ENCODE measurements at regions not wholly inside any gene's neighbourhood (a gene's known extent, or its start where the extent isn't known, plus 50 kb on each side); places are given as distances from the start of the nearest gene placed in this dataset.
"Not testable (repeated sequence)": the region's sequence is repeated elsewhere in the genome, so short reads cannot be mapped to it uniquely, and the experiment has no call there.

DNA sequence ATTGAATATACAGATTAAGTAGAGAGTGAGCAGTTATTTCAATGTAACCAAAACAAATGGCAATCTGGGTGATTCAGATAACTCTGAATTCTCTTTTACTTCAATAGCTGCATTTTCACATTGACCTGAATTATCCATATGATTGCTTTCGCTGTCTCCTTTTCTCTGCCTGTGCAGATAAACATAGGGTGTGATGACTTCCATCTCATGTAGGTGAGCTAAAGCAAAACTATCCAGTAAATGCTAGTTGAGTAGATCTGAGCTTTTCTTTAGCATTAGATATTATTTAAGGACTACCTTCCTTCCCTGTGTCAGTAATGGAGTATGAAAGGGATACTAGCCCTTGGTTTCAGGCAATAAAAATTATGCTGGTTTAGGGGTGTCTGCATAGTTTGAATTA lies 288.6 kb downstream of the OXSM start:
- DNase-seq: no peak

DNA sequence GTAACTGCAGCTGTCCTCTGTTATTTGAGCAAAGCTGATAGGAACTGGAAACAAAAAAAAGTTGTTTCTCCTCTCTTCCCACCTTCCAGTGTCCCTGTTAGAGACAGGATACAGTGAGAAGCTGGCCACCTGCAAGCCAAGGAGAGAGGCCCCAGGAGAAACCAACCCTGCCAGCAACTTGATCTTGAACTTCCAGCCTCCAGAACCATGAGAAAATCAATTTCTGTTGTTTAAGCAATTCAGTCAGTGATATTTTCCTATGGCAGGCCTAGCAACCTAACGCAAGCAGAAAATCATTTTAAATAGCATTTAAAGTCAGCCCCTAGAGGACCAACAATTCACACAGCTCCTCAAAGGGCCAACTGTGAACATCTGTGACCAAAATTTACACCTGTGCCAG lies 291.3 kb downstream of the OXSM start:
- no peak for DNase-seq

DNA sequence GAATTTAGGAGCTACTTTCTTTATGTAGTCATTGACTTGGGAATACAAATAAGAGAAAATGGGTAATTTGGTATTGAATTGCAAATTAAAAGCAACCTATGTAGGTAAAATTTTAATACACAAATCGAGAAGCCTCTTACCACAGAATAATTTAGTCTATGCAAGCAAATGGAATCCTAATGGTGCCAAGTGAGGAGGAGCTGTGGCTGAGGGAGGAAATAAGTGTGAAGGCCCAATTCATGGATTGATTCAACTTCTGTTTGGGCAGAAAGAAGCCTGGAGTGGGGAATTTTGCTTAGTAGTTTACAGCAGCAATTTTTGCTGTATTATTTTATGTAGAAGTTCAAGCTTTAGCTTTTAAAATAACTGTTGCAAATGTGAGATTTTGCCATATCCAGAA lies 291.9 kb downstream of the OXSM start:
- no peak for DNase-seq

DNA sequence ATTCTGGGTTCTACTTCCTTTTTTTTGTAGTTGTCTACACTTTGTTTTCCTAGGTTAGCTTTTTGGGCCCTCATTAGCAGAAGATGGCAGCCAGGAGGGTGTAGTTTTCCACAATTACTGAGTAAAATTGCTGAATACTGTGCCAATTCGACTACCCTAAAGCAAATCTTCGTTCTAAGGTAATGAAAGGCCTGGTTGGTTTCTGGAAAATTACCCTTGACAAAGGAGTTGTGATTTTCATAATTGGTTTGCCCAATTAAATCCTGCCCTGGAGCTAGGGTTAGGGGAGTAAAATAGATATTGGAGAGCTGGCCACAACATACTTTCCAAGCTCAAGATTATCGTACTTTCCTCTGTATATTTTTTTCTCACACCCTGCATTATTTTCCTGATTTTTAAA lies 293.0 kb downstream of the OXSM start:
- DNase-seq: no peak

DNA sequence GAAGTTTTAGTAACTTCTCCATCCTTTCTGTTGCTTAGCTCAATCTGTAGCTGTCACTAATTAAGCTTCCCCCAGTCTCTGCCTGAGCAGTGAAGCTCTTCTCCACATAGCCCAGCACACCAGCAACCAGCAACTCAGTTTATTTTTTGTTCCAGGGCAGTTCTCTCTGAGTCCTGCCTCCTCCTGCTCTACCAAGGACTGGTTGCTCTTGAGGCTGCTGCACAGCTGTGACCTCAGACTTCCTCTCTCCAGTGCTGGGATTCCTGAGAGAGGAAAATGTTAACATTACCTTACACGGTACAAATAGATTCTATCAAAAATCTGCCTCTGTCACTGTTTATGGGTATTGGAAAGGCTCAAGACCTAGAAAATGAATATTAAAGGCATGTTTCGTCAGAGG lies 294.7 kb downstream of the OXSM start:
- no peak for DNase-seq

DNA sequence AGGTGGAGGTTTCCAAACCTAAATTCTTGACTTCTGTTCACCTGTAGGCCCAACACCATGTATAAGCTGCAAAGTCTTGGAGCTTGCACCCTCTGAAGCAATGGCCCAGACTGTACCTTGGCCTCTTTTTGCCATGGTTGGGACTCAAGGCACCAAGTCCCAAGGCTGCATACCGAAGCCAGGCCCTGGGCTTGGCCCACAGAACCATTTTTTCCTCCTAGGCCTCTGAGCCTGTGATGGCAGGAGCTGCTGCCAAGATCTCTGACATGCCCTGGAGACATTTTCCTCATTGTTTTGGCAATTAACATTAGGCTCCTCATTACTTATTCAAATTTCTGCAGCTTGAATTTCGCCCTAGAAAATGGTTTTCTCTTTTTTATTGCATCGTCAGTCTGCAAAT lies 297.9 kb downstream of the OXSM start:
- DNase-seq: no peak

DNA sequence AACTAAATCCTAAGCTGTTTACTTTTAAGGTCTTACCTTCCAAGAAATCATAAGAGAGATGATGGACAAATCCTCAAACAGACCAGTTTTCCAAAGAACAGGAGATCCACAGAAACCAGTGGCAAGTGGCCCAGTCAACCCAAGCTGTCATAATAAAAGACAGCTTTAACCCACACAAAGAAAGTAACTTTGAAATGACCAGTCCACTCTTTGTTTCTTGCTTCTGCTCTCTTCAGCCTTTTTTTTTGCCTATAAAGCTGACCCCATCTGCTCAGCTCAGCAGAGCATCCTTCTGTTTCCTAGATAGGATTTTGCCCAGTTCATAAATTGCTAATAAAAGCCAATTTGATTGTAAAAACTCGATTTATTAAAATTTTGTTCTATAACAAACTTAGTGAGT lies 299.4 kb downstream of the OXSM start:
- DNase-seq: no peak

DNA sequence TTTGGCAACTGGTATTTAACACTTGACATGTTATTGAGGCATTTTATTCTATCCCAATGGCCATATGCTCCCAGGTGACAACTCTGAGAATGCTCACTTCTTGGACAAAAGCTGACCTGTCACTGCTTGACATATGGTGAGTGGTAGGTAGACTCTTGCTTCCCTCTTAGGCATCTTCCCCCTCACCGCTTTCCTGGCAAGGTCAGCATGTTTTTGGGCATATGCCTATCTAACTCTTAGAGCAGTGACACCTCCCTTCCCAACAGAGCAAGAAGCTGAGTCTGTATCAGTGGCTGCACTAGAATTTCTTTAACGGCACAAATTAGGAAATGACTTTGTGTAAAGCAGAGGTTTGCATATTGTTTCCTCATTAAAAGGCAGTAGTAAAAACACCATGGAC lies 300.7 kb downstream of the OXSM start:
- no peak for DNase-seq

DNA sequence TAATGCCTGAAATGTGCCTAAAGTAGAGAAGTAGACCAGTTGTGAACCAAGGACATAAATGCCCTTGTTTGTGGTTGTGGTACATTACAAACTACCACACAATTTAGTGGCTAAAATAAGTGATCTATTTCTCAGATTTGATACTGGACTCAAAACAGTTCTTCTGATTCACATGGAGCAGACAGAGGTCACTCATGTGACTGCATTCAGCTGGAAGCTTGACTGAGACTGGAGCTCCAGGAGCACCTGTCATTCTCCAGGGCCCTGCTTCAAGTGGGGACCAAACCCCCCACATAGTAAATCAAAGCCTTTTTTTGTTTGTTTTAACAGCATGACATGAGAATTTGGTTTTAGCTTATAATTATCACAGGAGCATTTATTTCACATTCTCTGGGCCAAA lies 301.2 kb downstream of the OXSM start:
- DNase-seq: no peak

DNA sequence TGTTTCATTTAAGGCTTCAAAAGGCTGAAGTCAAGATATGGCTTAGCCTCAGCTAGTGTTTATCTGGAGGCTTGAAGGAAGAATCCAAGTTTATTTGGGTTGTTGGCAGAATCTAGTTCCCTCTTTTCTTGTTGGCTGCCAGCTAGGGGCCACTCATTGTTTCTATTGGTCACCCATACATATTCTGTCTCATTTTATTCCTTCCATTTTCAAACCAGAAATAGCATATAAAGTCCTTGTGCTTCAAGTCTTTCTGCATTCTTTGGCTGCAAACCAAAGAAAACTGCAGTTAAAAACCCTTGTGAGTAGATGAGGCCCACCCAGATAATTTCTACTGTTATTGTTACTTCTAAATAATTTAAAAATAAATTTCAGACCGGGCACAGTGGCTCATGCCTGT lies 301.7 kb downstream of the OXSM start:
- no peak for DNase-seq

DNA sequence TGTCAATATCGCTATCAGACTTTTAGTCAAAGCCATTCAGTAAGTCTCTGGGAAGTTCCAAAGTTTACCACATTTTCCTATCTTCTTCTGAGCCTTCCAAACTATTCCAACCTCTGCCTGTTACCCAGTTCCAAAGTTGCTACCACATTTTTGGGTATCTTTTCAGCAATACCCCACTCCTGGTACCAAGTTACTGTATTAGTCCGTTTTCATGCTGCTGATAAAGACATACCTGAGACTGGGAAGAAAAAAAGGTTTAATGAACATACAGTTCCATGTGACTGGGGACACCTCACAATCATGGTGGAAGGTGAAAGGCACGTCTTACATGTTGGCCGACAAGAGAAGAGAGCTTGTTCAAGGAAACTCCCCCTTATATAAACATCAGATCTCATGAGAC lies 307.2 kb downstream of the OXSM start:
- not testable (repeated sequence) for DNase-seq

DNA sequence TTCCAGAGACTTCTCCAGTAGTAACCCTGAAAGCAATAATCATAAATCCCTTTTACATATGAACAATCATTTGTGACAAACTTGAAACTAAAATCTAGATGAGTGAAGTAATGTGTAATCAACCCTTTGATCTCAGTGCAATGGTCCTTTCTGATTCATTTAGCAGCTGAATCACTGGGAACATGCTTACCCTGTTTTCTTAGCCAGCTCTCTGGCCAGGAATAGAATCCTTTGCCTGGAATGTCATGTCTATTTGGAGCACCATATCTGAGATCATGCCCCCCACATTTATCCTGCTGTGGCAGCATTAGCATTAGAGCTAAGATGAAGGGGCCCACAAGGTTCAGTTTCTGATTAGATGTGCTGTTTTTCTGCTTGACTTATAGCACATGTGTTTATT lies 309.8 kb downstream of the OXSM start:
- DNase-seq: no peak

DNA sequence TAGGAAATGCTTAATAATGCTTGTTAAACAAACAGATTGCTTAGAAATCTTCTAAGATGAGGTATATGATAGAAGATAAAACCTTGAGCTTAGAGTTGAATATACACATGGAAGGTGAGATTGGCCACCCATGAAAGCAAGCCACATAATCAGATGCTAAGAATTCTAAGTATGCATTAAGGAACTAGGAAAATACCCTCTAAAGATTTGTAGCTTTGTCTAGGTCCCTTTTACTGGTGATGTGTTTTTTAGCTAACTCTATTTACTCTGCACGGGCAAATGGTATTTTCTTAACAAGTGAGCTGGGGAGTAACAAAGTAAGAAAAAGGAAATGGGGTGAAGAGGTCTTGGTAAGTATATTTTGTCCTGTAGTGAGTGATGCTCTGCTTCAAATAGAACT lies 310.3 kb downstream of the OXSM start:
- no peak for DNase-seq

DNA sequence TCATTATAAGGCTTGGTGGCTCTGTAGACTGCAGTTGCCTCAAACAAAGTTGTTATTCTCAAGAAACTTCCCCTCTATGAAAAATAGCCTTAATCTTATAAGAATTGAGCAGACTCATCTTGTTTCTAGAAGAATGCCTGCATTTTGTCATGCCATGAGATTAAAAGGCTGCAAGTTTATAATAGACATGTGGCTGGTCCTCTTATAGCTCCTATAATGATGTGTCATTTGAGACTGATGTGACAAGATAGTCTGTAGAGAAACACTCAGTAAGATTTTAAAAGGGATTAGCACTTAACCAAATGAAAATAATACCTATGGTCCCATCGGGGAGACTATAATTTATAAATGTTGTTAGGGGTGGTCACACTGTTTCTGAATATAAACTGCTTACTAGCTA lies 312.5 kb downstream of the OXSM start:
- DNase-seq: no peak

DNA sequence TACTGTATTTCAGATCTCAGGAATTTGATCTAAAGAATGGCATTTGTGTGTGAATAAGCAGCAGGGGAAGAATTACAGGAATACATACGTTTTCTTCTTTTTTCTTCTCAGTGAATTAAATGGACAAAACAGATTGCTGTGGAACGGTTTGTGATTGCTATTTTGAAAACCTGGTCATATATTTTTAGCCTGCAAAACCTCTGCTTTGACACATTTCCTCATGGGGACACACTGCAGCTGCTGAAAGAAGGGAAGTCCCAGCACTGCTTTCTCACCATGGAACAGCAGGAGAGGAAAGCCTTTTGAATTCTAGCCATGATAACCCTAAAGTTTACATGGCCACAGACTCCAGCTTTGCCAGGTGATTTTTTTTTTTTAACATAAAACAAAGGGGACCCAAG lies 315.0 kb downstream of the OXSM start:
- DNase-seq: peak; percentile 55

DNA sequence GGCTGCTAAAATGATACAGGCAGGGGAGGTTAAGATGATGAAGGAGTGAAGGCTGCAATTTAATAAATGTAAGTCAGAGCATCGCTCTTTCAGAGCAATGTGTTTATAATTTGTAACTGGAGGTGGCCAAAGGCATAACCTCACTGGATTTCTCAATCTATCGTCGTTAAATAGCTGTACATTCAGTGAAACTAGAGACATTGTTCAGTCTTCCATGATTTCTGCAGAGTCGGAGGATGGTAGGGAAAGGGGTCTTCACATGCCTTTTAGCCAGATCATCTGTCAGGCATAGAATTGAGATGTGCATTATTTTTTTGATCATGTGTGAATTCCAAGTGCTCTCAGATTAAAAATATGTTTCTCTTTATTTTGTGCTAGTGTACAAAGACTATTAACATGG lies 315.4 kb downstream of the OXSM start:
- DNase-seq: no peak

DNA sequence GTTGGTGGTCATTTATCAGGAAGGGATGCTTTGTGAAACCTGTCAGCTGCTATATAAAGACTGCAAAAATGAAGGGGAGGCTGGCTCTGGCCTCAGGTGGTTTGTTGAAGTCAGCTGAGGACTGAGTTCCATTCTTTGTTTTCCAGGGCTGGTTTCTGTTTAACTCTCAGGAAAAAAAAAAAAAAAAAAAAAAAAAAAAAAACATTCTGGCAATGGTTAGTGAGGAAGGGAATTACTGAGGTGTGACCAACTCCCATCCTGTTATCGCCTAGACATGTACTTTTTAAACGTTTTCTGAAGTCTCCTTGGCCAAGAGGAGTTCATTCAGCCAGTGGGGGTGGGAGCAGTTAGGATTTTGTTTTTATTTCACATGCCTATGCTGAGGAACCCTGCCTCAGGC lies 316.3 kb downstream of the OXSM start:
- no peak for DNase-seq

DNA sequence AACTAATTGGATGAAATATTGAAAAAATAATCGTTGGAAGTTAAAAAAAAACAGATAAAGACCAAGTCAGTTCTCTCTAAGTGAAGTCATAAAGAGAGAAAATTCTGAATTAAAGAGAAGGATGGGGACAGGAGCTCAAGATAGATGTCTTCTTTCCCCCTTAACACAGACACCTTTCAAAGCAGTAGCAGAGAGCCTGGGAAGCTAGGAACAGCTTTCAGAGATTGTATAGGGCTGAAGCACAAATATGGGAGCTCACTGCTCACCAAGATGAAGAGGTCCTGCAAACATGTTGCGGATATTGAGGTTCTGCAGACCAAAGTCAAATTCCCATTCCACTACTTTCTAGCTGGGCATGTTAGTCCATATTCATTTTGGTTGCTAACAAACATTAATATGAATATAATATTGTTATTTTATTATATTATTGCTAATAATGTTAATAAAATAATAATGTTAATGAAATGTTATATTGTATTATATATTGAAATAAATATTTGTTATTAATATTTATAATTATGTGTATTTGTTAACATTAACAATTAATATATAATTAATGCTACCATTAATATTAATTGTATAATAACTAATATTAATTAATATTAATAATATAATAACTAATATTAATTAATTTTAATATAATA lies 319.1 kb downstream of the OXSM start:
- DNase-seq: no peak

DNA sequence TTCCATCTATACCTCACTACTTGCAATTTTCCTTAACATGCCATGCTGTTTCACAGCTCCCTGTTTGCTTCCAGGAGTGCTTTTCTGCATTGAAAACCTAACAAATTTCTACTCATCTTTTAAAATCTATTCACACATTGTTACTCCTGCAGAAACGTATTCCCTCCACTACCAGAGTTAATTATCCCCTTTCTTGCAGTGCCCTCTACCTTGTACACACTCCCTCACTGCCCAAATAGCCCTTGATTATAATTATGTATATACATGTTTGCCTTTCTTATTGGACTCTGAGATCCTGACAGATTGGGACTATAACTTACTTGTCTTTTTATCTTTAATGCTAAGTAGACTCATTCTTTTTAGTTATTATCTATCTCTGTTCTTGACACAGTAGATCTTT lies 325.0 kb downstream of the OXSM start:
- no peak for DNase-seq

DNA sequence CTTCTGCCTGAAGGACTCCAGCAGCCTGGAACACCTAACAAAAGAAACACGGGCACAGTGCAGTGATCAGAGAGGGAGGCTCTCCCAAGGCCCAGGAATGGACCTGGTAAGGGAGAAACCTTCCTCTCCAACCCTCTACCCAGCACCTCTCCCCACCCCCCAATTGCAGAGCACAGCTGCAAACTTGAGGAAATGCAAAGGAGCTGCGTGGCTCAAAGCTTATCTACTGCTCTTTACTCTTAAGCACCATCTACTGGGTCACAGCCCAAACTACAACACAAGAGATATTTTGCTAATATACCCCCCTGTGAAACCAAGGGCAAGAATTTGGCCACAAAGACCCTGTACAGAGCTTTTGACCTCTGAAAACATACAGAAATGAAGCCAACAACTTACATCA lies 328.3 kb downstream of the OXSM start:
- no peak for DNase-seq

DNA sequence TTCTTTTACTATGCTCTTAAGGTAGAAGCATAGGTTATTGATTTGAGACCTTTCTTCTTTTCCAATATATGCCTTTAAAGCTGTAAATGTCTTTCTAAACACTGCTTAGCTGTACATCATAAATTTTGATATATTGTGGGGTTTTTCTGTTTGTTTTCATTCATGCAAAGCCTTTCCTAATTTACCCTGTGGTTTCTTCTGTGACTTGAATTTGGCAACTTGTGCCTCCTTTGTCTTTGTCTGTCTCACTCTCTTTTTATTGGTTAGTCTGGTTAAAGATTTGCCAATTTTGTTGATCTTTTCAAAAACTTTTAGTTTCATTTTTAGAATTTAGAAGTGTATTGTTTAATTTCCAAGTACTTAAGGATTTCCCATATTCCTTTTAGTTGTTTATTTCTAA lies 343.1 kb downstream of the OXSM start:
- DNase-seq: no peak

DNA sequence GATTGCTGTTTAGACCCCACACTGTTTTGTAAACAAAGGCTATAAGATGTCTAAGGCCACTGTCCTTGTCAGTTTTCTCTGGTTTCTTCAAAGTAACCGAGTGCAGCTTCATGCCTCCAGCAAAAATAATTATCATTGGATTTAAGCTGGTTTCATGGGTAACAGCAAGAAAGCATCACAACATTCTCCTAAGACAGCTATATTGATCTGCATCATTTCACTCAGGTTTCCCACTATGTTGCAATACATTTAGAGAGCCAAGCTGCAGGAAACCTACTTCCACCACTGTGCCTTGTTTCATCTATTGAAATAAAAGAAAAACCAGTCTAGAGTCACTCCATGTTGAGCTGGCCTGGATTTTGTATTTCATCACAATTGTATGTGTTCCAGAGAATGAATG lies 351.4 kb downstream of the OXSM start:
- no peak for DNase-seq

DNA sequence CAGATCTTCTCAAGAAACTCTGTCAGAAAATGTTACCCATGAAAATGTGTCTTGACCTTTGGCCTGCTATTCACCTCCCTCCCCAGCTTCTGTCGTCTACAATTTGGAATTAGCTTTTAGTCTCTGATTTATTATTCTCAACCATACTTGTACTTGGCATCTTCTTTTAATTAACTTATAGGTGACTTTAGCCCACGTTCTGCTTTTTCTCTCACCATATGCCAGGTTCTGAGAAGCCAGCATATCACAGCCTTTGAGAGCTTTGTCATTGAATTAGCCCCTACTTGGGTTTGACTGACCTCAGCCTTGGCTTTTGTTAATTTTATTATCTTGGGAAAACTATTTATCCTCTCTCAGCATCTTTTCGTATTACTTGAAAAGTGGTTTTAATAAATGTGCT lies 355.9 kb downstream of the OXSM start:
- no peak for DNase-seq

DNA sequence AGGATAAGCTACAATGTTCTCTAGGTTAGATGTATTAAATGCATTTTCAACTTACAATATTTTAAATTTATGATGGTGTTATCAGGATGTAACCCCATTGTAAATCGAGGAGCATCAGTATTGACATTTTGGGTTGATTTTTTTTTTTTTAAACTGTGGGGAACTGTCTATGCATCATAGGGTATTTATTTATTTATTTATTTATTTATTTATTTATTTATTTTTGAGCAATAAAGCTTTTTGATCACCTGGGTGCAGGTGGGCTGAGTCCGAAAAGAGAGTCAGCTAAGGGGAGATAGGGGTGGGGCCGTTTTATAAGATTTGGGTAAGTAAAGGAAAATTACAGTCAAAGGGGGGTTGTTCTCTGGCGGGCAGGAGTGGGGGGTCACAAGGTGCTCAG lies 367.5 kb downstream of the OXSM start:
- not testable (repeated sequence) for DNase-seq

DNA sequence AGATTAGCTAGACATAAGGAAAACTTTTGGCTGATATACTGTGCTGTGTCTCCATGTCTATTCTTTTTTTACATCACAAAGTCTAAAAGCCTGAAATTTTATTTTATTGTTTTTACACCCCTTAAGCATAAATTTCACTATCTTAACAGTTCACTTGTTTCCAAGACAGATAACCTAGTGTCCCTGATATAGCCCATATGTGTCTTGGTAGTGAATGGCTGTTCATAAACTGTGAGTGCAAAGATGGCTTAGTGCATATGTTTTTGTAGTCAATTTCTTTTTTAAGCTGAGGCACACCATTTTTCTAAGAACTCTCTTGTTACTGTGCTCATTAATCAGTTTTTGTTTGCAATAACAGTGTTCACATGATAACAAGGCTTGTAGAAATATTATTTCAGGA lies 381.1 kb downstream of the OXSM start:
- no peak for DNase-seq

DNA sequence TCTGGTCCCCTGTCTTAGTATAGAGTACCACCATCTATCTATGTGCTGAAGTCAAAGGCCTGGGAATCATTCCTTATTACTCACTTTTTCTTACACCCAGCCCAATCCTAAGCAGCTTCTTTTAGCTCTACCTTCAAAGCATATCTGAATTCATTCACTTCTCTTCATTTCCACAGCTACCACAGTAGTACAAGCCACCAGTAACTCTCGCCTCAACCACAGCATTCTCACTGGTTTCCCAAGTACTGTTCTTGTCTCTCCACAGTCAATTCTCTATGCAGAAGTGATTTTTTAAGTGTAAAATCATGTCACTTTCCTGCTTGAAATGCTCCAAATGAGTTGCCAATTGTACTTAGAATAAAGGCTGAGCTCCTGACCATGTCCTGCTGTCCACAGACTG lies 401.7 kb downstream of the OXSM start:
- DNase-seq: no peak

Data from right forelimb (tissue), 1 donor.